GM12878 (cell line): ENCODE measurements at regions not wholly inside any gene's neighbourhood (a gene's known extent, or its start where the extent isn't known, plus 50 kb on each side); places are given as distances from the start of the nearest gene placed in this dataset.

Source experiments
- TF ChIP-seq, protein P1 (sequence below), 3 experiments: IDR thresholded peaks in 2 of 3; conservative IDR thresholded peaks in 1 of 3; 2 replicates each; pipeline ENCODE4 v1.5.1; 2011; ENCODE audit warnings: low read depth in 3 of 3, low read length in 3 of 3, mild to moderate bottlenecking in 3 of 3, control low read depth in 2 of 3, moderate library complexity in 2 of 3, inconsistent platforms in 1 of 3, mixed read lengths in 1 of 3; ENCODE audit not compliant: control insufficient read depth in 2 of 3, insufficient read depth in 1 of 3; ENCODE audit errors: extremely low read depth in 1 of 3
- TF ChIP-seq, protein P2 (sequence below): fragments of 150-350 bp; IDR thresholded peaks from 2 replicates; pipeline ENCODE4 v1.6.1; 2014; ENCODE audit warnings: mild to moderate bottlenecking, low read depth, low read length

DNA sequence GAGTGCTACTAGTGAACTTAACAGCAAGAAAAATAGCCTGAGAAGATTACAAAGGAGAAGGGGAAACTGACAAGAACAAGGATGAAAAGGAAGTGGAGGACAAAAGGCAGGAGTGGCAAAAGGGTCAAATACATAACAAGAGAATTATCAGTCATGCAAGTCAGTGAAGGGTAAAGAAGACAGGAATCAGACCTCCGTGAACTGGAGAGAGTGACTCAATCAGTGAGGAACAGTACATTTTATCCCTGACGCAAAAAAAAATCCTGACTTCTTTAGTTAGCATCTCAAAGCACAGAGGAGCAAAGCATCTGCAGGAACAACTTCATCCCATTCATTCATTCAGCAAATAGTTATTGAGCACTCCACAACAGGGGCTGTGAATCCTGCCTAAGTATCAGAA, 97.8 kb downstream of the SST start:
- TF ChIP-seq, protein P1, sequence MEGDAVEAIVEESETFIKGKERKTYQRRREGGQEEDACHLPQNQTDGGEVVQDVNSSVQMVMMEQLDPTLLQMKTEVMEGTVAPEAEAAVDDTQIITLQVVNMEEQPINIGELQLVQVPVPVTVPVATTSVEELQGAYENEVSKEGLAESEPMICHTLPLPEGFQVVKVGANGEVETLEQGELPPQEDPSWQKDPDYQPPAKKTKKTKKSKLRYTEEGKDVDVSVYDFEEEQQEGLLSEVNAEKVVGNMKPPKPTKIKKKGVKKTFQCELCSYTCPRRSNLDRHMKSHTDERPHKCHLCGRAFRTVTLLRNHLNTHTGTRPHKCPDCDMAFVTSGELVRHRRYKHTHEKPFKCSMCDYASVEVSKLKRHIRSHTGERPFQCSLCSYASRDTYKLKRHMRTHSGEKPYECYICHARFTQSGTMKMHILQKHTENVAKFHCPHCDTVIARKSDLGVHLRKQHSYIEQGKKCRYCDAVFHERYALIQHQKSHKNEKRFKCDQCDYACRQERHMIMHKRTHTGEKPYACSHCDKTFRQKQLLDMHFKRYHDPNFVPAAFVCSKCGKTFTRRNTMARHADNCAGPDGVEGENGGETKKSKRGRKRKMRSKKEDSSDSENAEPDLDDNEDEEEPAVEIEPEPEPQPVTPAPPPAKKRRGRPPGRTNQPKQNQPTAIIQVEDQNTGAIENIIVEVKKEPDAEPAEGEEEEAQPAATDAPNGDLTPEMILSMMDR (IDR thresholded peaks at IDR 0.05 in 2 of 3, conservative IDR thresholded peaks at IDR 0.05 in 1 of 3; ENCODE audit: control insufficient read depth in 2 of 3, extremely low read depth in 1 of 3, insufficient read depth in 1 of 3, low read depth in 3 of 3, low read length in 3 of 3) = no peak
- TF ChIP-seq, protein P2, sequence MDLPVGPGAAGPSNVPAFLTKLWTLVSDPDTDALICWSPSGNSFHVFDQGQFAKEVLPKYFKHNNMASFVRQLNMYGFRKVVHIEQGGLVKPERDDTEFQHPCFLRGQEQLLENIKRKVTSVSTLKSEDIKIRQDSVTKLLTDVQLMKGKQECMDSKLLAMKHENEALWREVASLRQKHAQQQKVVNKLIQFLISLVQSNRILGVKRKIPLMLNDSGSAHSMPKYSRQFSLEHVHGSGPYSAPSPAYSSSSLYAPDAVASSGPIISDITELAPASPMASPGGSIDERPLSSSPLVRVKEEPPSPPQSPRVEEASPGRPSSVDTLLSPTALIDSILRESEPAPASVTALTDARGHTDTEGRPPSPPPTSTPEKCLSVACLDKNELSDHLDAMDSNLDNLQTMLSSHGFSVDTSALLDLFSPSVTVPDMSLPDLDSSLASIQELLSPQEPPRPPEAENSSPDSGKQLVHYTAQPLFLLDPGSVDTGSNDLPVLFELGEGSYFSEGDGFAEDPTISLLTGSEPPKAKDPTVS = no peak
